CD8-positive, alpha-beta memory T cell (primary cell): ENCODE measurements at regions not wholly inside any gene's neighbourhood (a gene's known extent, or its start where the extent isn't known, plus 50 kb on each side); places are given as distances from the start of the nearest gene placed in this dataset.

ENCODE experiments used
- CTCF ChIA-PET: fragments of 350-600 bp; sonication (Branson Sonifier 250); formaldehyde crosslinking; loops from one replicate; lab custom pipeline; 2021; ENCODE audit warnings: antibody characterized with exemption; lab: Charles Lee
- POLR2A ChIA-PET: fragments of 350-600 bp; sonication (Branson Sonifier 250); formaldehyde crosslinking; loops from one replicate; lab custom pipeline; 2021; ENCODE audit warnings: antibody characterized with exemption; lab: Charles Lee
- DNase-seq, 5 donors: peaks; one replicate each; pipeline versions ENCODE4 v3.0.0 to v3.0.0-alpha.2; 2020 to 2022; ENCODE audit warnings: mixed read lengths in 1 of 5
- H3K27ac ChIP-seq: one replicate; pipeline ENCODE4 v1.7.0; 2013; ENCODE audit warnings: low read depth, mild to moderate bottlenecking, low read length, moderate library complexity
- H3K27me3 ChIP-seq: 2 replicates; pipeline ENCODE4 v1.7.0; 2013; ENCODE audit warnings: low read length, mild to moderate bottlenecking; ENCODE audit not compliant: insufficient read depth, poor library complexity, severe bottlenecking
- H3K36me3 ChIP-seq: 2 replicates; pipeline ENCODE4 v1.7.0; 2013; ENCODE audit warnings: mild to moderate bottlenecking, low read length, moderate library complexity; ENCODE audit not compliant: insufficient read depth
- H3K4me1 ChIP-seq: 2 replicates; pipeline ENCODE4 v1.7.0; 2013; ENCODE audit warnings: mild to moderate bottlenecking, low read length, moderate library complexity; ENCODE audit not compliant: insufficient read depth
- H3K4me3 ChIP-seq: 2 replicates; pipeline ENCODE4 v1.7.0; 2013; ENCODE audit warnings: mild to moderate bottlenecking, low read length
- H3K9me3 ChIP-seq: 2 replicates; pipeline ENCODE4 v1.7.0; 2013; ENCODE audit warnings: mild to moderate bottlenecking, low read length
- H3K27ac Mint-ChIP-seq, 8 donors: one replicate each; pipeline ENCODE4 v1.8.0; 2020 to 2021; ENCODE audit warnings: mixed read lengths in 8 of 8, mild to moderate bottlenecking in 6 of 8, inconsistent platforms in 3 of 8, moderate library complexity in 3 of 8
- H3K27me3 Mint-ChIP-seq, 2 donors: one replicate each; pipeline ENCODE4 v1.8.0; 2020 to 2021; ENCODE audit warnings: mixed read lengths in 2 of 2, mild to moderate bottlenecking in 1 of 2, moderate library complexity in 1 of 2
- H3K36me3 Mint-ChIP-seq, 3 donors: one replicate each; pipeline ENCODE4 v1.8.0; 2020 to 2021; ENCODE audit warnings: mixed read lengths in 3 of 3, inconsistent platforms in 1 of 3, mild to moderate bottlenecking in 1 of 3
- H3K4me1 Mint-ChIP-seq, 3 donors: one replicate each; pipeline ENCODE4 v1.8.0; 2020 to 2021; ENCODE audit warnings: mixed read lengths in 3 of 3, inconsistent platforms in 1 of 3, mild to moderate bottlenecking in 1 of 3
- H3K4me3 Mint-ChIP-seq, 7 donors: one replicate each; pipeline ENCODE4 v1.8.0; 2020 to 2021; ENCODE audit warnings: mixed read lengths in 7 of 7, mild to moderate bottlenecking in 6 of 7, moderate library complexity in 4 of 7, inconsistent platforms in 2 of 7
- H3K9me3 Mint-ChIP-seq, 5 donors: one replicate each; pipeline ENCODE4 v1.8.0; 2020 to 2022; ENCODE audit warnings: mixed read lengths in 5 of 5, mild to moderate bottlenecking in 3 of 5, moderate library complexity in 2 of 5, inconsistent platforms in 1 of 5

- Histone ChIP-seq H3K27me3 (no peaks in the 10 kb centered on the region), H3K4me3 (no peak overlapping the region), H3K36me3 (no peaks in the 10 kb centered on the region), H3K9me3 (no peaks in the 10 kb centered on the region), H3K4me1 (no peaks in the 10 kb centered on the region), H3K27ac (no peak overlapping the region)
- H3K36me3 Mint-ChIP-seq, result peaks cover 0 to 9% (median 0%) of the 10 kb centered on the region in 3 donors
- H3K4me3 Mint-ChIP-seq, result no peak overlapping the region
- no peaks in the 10 kb centered on the region for H3K27me3 Mint-ChIP-seq
- no peak overlapping the region for H3K27ac Mint-ChIP-seq
- ChIA-PET CTCF (no interaction called here), POLR2A (no interaction called here)
- DNase-seq, result no peak
- H3K9me3 Mint-ChIP-seq, result peaks cover 2 to 11% (median 5%) of the 10 kb centered on the region in 5 donors
- no peaks in the 10 kb centered on the region for H3K4me1 Mint-ChIP-seq
Observed at GRCh38 chr16:72530434-72530833, 358.5 kb upstream of the PMFBP1 start.

DNA sequence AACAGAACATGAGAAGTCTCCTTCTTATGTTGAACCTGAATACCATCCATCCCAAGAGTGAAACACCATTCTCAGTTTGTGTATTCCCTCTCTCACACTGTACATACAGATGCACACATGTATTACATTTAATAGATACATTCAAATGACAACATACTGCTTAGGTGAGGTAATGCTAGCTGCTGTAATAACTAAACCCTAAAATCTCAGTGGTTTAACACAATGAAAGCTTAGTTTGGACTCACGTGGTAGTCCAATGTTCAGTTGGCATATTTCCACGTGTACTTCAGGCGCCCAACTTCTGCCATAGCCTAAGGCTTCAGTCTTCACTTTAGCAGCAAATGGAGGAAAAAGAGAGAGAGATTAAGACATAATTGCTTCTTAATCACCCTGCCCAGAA lies 351.1 kb upstream of the PMFBP1 start:
- H3K4me3 ChIP-seq, result no peak overlapping the region
- no peak overlapping the region for H3K27ac ChIP-seq
- no peaks in the 10 kb centered on the region for H3K36me3 ChIP-seq
- Mint-ChIP-seq H3K4me1 (no peaks in the 10 kb centered on the region), H3K4me3 (no peak overlapping the region), H3K27ac (no peak overlapping the region), H3K36me3 (peaks cover 0 to 10% (median 0%) of the 10 kb centered on the region in 3 donors), H3K27me3 (no peaks in the 10 kb centered on the region), H3K9me3 (peaks cover 2 to 18% (median 10%) of the 10 kb centered on the region in 5 donors)
- no peaks in the 10 kb centered on the region for H3K9me3 ChIP-seq
- POLR2A ChIA-PET, result no interaction called here
- no peaks in the 10 kb centered on the region for H3K4me1 ChIP-seq
- no peak for DNase-seq
- H3K27me3 ChIP-seq, result no peaks in the 10 kb centered on the region
- CTCF ChIA-PET, result no interaction called here

DNA sequence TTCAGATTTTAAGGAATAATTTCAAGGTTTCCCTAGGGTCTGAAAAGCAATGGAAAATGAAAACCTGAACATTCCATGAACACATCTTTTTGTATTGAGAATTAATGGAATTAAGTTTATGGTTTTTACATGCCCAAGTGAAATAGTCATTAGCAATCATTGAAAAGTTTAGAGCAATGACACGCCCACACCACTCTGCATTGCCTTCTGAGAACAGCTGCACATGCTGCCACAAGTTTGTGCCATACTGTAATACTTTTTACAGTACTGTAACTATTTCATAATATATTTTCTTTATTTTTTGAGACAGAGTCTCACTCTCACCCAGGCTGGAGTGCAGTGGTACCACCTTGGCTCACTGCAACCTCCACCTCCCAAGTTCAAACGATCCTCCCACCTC lies 345.2 kb upstream of the PMFBP1 start:
- Mint-ChIP-seq H3K27ac (no peak overlapping the region), H3K4me3 (no peak overlapping the region), H3K27me3 (no peaks in the 10 kb centered on the region), H3K4me1 (no peaks in the 10 kb centered on the region), H3K9me3 (peaks cover 2 to 11% (median 4%) of the 10 kb centered on the region in 5 donors), H3K36me3 (peaks cover 0 to 12% (median 0%) of the 10 kb centered on the region in 3 donors)
- ChIA-PET CTCF (no interaction called here), POLR2A (no interaction called here)
- no peak overlapping the region for H3K4me3 ChIP-seq
- no peak for DNase-seq
- no peaks in the 10 kb centered on the region for H3K36me3 ChIP-seq
- H3K4me1 ChIP-seq, result no peaks in the 10 kb centered on the region
- no peaks in the 10 kb centered on the region for H3K27me3 ChIP-seq
- H3K9me3 ChIP-seq, result no peaks in the 10 kb centered on the region
- no peak overlapping the region for H3K27ac ChIP-seq

DNA sequence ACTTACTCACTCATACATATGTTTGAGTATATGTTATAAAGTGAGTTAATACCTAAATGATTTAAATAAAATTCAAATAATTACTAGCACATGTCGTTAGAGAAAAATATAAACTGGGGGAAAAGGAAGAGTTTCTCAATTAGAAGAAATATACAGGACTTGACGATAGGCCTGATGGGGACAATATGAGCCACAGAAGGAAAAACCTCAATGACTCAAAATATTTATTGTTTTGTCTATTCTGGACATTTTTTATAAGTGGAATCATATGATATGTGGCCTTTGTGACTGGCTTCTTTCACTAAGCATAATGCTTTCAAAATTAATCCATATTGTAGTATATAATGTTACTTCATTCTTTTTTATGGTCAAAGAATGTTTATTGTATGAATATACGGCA lies 339.2 kb upstream of the PMFBP1 start:
- Histone ChIP-seq H3K4me3 (no peak overlapping the region), H3K27me3 (no peaks in the 10 kb centered on the region), H3K27ac (no peak overlapping the region), H3K36me3 (no peaks in the 10 kb centered on the region), H3K4me1 (no peaks in the 10 kb centered on the region), H3K9me3 (no peaks in the 10 kb centered on the region)
- peaks cover 0 to 3% (median 0%) of the 10 kb centered on the region in 3 donors for H3K36me3 Mint-ChIP-seq
- no peaks in the 10 kb centered on the region for H3K9me3 Mint-ChIP-seq
- no peaks in the 10 kb centered on the region for H3K4me1 Mint-ChIP-seq
- H3K27ac Mint-ChIP-seq, result no peak overlapping the region
- no peaks in the 10 kb centered on the region for H3K27me3 Mint-ChIP-seq
- DNase-seq, result no peak
- ChIA-PET CTCF (no interaction called here), POLR2A (no interaction called here)
- H3K4me3 Mint-ChIP-seq, result no peak overlapping the region

- Mint-ChIP-seq H3K9me3 (no peaks in the 10 kb centered on the region), H3K4me1 (no peaks in the 10 kb centered on the region), H3K4me3 (no peak overlapping the region), H3K27ac (no peak overlapping the region), H3K27me3 (no peaks in the 10 kb centered on the region), H3K36me3 (no peaks in the 10 kb centered on the region)
- CTCF ChIA-PET, result no interaction called here
- no peak for DNase-seq
- Histone ChIP-seq H3K27me3 (no peaks in the 10 kb centered on the region), H3K4me1 (no peaks in the 10 kb centered on the region), H3K36me3 (no peaks in the 10 kb centered on the region), H3K9me3 (no peaks in the 10 kb centered on the region), H3K27ac (no peak overlapping the region), H3K4me3 (no peak overlapping the region)
- POLR2A ChIA-PET, result no interaction called here
Observed at GRCh38 chr16:72508191-72508590, 336.2 kb upstream of the PMFBP1 start.

- H3K4me3 ChIP-seq, result no peak overlapping the region
- H3K36me3 Mint-ChIP-seq, result no peaks in the 10 kb centered on the region
- H3K27me3 Mint-ChIP-seq, result no peaks in the 10 kb centered on the region
- no peaks in the 10 kb centered on the region for H3K27me3 ChIP-seq
- DNase-seq, result no peak
- no peaks in the 10 kb centered on the region for H3K4me1 ChIP-seq
- H3K36me3 ChIP-seq, result no peaks in the 10 kb centered on the region
- CTCF ChIA-PET, result no interaction called here
- H3K9me3 ChIP-seq, result no peaks in the 10 kb centered on the region
- peaks cover 0 to 2% (median 0%) of the 10 kb centered on the region in 5 donors for H3K9me3 Mint-ChIP-seq
- no peak overlapping the region for H3K27ac Mint-ChIP-seq
- POLR2A ChIA-PET, result no interaction called here
- no peak overlapping the region for H3K27ac ChIP-seq
- H3K4me3 Mint-ChIP-seq, result no peak overlapping the region
- H3K4me1 Mint-ChIP-seq, result no peaks in the 10 kb centered on the region
Observed at GRCh38 chr16:72502594-72503005, 330.6 kb upstream of the PMFBP1 start.

DNA sequence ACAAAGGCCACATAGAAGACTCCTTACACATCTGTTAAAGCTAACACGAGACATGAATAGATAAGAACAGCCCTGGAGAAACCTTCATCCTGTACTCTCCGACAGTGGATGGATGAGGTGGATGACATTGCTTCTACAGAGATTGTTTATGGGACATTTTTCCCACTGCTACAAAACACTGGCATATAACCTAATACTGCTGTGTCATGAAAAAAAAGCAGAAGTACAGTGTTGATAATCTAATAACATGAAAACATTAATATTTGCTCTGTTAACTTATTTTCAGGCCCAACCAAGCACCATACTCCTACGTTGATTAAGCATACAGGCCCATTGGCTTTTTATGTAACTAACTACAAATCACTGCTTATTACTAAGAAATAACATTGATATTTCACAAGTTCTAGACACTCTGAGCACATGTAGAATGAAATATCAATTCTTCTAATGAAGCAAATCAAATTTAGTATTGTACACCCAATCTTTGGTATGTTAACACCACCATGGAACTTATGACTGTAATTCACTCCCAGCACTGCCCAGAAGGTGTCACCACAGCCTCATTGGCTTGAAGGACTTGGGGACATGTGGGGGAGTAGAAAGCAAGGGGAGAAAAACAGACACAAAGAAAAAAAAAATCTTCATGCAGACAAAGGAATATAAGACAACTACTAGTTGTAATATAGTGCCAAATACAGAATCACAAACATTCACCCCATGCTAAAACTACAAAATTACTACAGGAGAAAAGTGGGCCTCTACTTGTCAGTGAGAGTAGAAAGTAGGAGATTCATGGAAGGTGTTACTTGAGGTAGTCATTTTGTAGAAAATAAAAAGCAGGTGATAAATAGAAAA lies 330.0 kb upstream of the PMFBP1 start:
- no peaks in the 10 kb centered on the region for H3K4me1 ChIP-seq
- CTCF ChIA-PET, result no interaction called here
- H3K4me3 ChIP-seq, result no peak overlapping the region
- no peaks in the 10 kb centered on the region for H3K9me3 ChIP-seq
- Mint-ChIP-seq H3K27ac (no peak overlapping the region), H3K9me3 (peaks cover 0 to 2% (median 0%) of the 10 kb centered on the region in 5 donors), H3K27me3 (no peaks in the 10 kb centered on the region), H3K4me3 (no peak overlapping the region), H3K4me1 (no peaks in the 10 kb centered on the region), H3K36me3 (no peaks in the 10 kb centered on the region)
- peak in 2 of 5 donors; percentile 7 to 8 for DNase-seq
- no peaks in the 10 kb centered on the region for H3K36me3 ChIP-seq
- no peaks in the 10 kb centered on the region for H3K27me3 ChIP-seq
- H3K27ac ChIP-seq, result no peak overlapping the region
- POLR2A ChIA-PET, result no interaction called here

GRCh38 chr16:72500545-72500944 lies 328.6 kb upstream of the PMFBP1 start:
- Mint-ChIP-seq H3K4me1 (no peaks in the 10 kb centered on the region), H3K27me3 (no peaks in the 10 kb centered on the region), H3K27ac (no peak overlapping the region)

More at GRCh38 chr16:72500545-72500944, 328.6 kb upstream of the PMFBP1 start:
- Histone ChIP-seq H3K9me3 (no peaks in the 10 kb centered on the region), H3K4me3 (no peak overlapping the region), H3K4me1 (no peaks in the 10 kb centered on the region), H3K36me3 (no peaks in the 10 kb centered on the region), H3K27me3 (no peaks in the 10 kb centered on the region), H3K27ac (no peak overlapping the region)
- no peak overlapping the region for H3K4me3 Mint-ChIP-seq
- ChIA-PET POLR2A (no interaction called here), CTCF (no interaction called here)
- peaks cover 0 to 2% (median 0%) of the 10 kb centered on the region in 5 donors for H3K9me3 Mint-ChIP-seq
- no peak for DNase-seq
- no peaks in the 10 kb centered on the region for H3K36me3 Mint-ChIP-seq
